Progenitor cell of endocrine pancreas (in vitro differentiated cells): ENCODE measurements at regions not wholly inside any gene's neighbourhood (a gene's known extent, or its start where the extent isn't known, plus 50 kb on each side); places are given as distances from the start of the nearest gene placed in this dataset.

Experiments
- DNase-seq: peaks from one replicate; pipeline ENCODE4 v3.0.0; 2021; ENCODE audit warnings: low spot score; ENCODE audit not compliant: unreplicated experiment
- H3K27ac Mint-ChIP-seq: 2 replicates; pipeline ENCODE4 v1.8.0; 2021; ENCODE audit warnings: mild to moderate bottlenecking, moderate library complexity, mixed read lengths
- H3K27me3 Mint-ChIP-seq: 2 replicates; pipeline ENCODE4 v1.8.0; 2021; ENCODE audit warnings: mixed read lengths
- H3K36me3 Mint-ChIP-seq: 2 replicates; pipeline ENCODE4 v1.8.0; 2022; ENCODE audit warnings: mixed read lengths; ENCODE audit not compliant: insufficient read depth
- H3K4me1 Mint-ChIP-seq: 2 replicates; pipeline ENCODE4 v1.8.0; 2021; ENCODE audit warnings: low read depth, mixed read lengths
- H3K4me3 Mint-ChIP-seq: 2 replicates; pipeline ENCODE4 v1.8.0; 2021; ENCODE audit warnings: low read depth, mild to moderate bottlenecking, moderate library complexity, mixed read lengths
- H3K9me3 Mint-ChIP-seq: 2 replicates; pipeline ENCODE4 v1.8.0; 2021; ENCODE audit warnings: low read depth, mixed read lengths
- CTCF ChIP-seq: fragments of 200-600 bp; sonication (generic); IDR thresholded peaks from one replicate; pipeline ENCODE4 v1.5.0; 2021; ENCODE audit warnings: antibody characterized with exemption, mild to moderate bottlenecking; ENCODE audit not compliant: unreplicated experiment

- Mint-ChIP-seq H3K27ac (no peak overlapping the region), H3K36me3 (no peaks in the 10 kb centered on the region), H3K4me3 (no peak overlapping the region), H3K9me3 (peaks cover 5% of the 10 kb centered on the region), H3K27me3 (no peaks in the 10 kb centered on the region), H3K4me1 (no peaks in the 10 kb centered on the region)
- TF ChIP-seq CTCF: no peak
- no peak for DNase-seq
Measured at GRCh38 chr3:153714588-153715290, 406.5 kb upstream of the ARHGEF26 start.

DNA sequence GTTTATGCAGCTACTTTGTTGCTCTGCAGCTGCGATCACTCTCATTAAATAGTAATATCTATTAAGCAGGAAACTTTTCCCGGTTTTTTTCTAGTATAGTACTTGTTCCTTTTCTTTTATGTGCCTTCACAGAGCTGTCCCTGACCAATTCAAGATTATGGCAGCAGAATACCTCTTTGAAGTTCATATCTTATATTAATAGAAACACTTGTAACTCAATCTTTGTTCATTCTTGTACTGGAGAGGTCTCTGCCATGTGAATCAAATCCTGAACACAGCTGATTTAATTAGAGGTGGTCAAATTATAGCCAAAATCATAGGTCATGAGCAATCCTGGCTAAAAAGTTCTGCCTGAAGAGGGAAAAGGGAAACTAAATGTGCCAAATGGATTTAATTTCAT, 399.0 kb upstream of the ARHGEF26 start:
- no peaks in the 10 kb centered on the region for H3K36me3 Mint-ChIP-seq
- no peaks in the 10 kb centered on the region for H3K27me3 Mint-ChIP-seq
- no peaks in the 10 kb centered on the region for H3K4me1 Mint-ChIP-seq
- DNase-seq: no peak
- no peaks in the 10 kb centered on the region for H3K9me3 Mint-ChIP-seq
- no peak overlapping the region for H3K4me3 Mint-ChIP-seq
- H3K27ac Mint-ChIP-seq: no peak overlapping the region
- TF ChIP-seq CTCF: no peak

DNA sequence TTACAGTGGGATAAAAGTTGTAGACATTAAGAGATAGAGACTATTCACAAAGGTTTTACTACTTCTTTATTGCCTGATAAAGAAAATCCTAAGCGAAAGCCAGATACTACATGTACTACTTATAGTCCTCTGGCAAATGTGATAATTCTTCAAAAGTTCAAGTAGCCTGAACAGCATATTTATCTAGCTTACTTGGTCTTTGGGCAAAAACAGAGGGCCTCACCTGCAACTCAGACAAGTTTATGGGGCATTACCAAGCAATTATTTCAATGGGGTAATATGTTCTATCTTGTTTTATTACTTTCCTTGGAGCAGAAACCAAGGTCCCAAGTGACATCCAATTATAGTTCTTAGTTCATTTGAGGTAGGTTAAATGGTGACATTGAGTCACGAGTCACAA, 390.1 kb upstream of the ARHGEF26 start:
- no peaks in the 10 kb centered on the region for H3K4me1 Mint-ChIP-seq
- no peak for TF ChIP-seq CTCF
- H3K36me3 Mint-ChIP-seq: no peaks in the 10 kb centered on the region
- peaks cover 8% of the 10 kb centered on the region for H3K9me3 Mint-ChIP-seq
- H3K27me3 Mint-ChIP-seq: no peaks in the 10 kb centered on the region
- no peak overlapping the region for H3K4me3 Mint-ChIP-seq
- no peak overlapping the region for H3K27ac Mint-ChIP-seq
- no peak for DNase-seq

DNA sequence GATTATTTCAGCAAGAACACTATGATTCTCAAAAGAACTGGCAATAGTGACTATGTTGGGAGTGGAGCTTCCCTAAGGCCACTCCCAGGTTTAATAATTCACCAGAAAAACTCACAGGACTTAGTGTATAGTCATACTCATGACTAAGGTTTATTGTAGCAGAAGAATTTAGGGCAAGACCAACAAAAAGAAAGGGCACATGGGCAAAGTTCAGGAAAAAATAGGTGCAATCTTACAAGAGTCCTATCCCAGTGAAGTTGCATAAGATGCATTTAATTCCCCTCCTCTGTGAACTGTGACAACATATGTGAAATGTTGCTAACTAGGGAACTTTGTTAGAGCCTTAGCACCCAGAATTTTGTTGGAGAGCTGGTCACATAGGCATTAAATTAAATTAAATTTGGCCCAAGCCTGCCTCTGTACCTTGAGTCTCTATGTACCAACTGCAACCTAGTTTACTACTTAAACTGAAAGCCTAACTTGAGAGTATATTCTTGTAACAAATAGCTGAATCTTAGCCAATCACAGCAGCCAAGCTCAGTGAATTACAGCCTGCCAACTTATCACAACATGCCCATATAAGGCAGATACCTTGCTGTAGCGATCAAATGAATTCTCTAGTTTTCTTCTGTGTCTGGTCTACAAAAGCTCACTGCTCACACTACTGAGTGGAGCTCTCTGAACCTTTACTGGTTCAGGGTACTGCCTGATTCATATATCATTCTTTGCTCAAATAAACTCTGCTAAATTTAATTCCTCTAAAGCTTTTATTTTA, 386.2 kb upstream of the ARHGEF26 start:
- DNase-seq: no peak

DNA sequence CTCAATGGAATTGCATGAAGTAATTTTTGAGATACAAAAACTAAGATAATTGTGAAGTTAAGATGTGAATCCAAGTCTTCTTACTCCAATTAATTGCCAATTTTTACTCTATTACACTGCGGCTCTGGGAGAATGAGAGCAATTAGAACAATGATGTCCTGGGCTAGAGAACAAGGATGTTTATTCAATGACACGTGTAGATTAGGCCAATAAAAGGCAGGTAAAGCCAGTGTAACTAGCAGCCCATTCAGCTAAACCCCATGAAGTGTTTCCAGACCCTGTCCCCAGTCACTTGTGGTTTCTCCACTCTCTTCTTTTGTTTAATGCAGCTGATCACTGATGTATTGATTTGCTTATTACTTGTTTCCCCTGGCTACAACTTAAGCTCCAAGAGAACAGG, 381.1 kb upstream of the ARHGEF26 start:
- DNase-seq: no peak
- Mint-ChIP-seq H3K4me3 (no peak overlapping the region), H3K9me3 (peaks cover 15% of the 10 kb centered on the region), H3K36me3 (peaks cover 1% of the 10 kb centered on the region), H3K4me1 (no peaks in the 10 kb centered on the region), H3K27me3 (no peaks in the 10 kb centered on the region), H3K27ac (no peak overlapping the region)
- no peak for TF ChIP-seq CTCF

More for the DNA sequence above, 386.2 kb upstream of the ARHGEF26 start:
- H3K4me1 Mint-ChIP-seq: no peaks in the 10 kb centered on the region
- H3K27ac Mint-ChIP-seq: no peak overlapping the region
- TF ChIP-seq CTCF: no peak
- peaks cover 24% of the 10 kb centered on the region for H3K9me3 Mint-ChIP-seq
- no peaks in the 10 kb centered on the region for H3K27me3 Mint-ChIP-seq
- peaks cover 1% of the 10 kb centered on the region for H3K36me3 Mint-ChIP-seq
- no peak overlapping the region for H3K4me3 Mint-ChIP-seq
